Middle frontal gyrus (tissue), 1 donor: ENCODE measurements at regions not wholly inside any gene's neighbourhood (a gene's known extent, or its start where the extent isn't known, plus 50 kb on each side); places are given as distances from the start of the nearest gene placed in this dataset.
"Not testable (repeated sequence)": the region's sequence is repeated elsewhere in the genome, so short reads cannot be mapped to it uniquely, and the experiment has no call there.

Experiments used
- DNase-seq: peaks from one replicate; pipeline ENCODE4 v3.0.0-alpha.2; 2015; ENCODE audit warnings: low spot score; ENCODE audit errors: extremely low spot score

DNA sequence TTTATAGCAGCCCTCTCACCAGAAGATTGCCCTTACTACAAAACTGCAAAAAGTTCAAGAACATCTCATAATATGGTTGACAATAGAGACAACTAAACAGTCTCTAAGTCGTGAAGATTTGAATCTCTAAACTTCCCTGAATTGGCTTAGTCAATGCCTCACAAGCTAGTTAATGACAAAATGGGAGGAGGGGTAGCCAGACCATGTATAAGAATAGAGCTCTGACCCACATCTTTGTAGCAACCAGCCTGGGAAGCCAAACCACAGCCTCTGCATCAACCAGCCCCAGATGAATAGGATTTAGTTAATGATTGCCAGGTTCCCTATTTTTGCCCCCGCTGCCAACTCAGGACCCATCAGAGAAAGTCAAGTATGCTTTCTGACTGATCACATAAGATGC, 1265.9 kb upstream of the PCDH10 start:
- not testable (repeated sequence) for DNase-seq

- not testable (repeated sequence) for DNase-seq
These were observed 1223.4 kb upstream of the PCDH10 start for GRCh38 chr4:131925662-131926061.

GRCh38 chr4:131967646-131968045, 1181.4 kb upstream of the PCDH10 start:
- not testable (repeated sequence) for DNase-seq

GRCh38 chr4:131974730-131975129, 1174.4 kb upstream of the PCDH10 start:
- no peak for DNase-seq

GRCh38 chr4:131975276-131976132, 1173.6 kb upstream of the PCDH10 start:
- DNase-seq, result not testable (repeated sequence)

DNA sequence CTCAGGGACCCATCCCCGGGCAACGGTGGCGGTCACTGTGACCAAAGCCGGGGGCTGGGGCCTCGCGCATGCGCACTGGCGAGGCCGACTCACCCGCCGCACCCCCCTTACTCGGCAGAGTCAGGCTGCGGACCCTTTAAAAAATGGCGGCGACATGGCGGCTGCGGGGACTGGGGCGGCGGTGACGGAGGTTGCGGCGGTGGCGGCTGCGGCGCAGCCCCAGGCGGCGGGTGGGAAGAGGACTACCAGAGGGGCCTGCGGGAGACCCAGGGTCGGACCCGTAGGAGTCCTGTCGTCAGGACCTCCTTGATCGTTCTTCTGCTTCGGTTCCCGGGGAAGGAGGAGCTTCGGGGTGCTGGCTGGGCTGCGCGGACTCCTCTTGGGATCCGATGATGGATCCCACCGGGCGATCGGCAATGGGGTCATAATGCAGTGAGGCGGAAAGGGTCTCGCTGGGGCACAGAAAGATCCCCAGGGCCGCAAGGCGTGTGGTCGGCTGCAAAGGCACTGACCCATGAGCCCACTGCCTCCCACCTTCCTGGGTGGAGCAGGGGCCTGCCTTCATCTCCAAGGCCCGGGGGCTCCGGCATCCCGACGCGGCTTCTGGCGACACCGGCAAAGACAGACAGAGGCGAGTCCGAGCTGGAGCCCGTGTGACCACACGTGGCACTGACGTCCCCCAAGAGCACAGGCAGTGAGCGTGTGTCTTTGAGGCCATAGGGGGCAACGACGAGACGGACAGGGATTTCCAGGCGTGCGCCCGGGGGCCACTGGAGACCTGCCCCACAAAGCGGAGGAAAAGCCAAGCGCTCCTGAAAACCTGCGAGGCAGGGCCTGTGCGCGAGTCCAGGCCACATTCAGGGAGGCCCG, 1172.7 kb upstream of the PCDH10 start:
- DNase-seq, result not testable (repeated sequence)

GRCh38 chr4:131978120-131978519, 1171.0 kb upstream of the PCDH10 start:
- DNase-seq, result no peak

DNA sequence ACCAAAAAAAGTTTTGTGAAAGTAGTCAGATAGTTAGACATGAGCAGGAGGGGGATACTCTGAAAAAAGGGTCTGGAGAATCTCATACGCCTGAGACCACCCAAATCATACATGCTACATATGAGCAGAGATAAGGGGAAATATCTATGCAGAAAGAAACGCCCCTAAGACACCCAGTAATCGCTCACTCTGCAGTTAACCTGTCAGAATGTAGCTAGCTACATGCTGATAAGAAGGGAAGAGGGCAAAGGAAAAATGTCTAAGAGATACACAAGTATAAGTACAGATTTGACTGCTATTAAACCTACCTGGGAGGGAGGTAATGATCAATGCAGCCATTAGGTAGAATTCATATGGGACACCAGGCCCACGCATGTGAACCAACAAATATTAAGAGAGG, 1159.5 kb upstream of the PCDH10 start:
- DNase-seq, result no peak

- no peak for DNase-seq
These were observed 1147.6 kb upstream of the PCDH10 start for GRCh38 chr4:132001542-132001941.

DNA sequence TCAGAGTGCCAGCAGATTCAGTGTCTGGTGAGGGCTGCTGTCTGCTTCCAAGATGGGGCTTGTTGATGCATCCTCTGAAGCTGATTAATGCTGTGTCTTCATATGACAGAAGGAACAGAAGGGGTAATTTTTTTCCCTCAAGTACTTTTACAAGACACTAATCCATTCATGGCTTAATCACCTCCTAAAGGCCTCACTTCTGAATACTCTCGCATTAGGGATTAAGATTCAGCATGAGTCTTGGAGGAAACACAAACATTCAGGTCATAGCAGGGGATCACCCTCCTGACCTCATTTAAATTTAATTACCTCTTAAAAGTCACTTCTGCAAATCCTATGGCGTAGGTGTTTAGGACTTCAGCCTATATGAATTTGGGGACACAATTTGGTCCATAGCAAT, 1145.5 kb upstream of the PCDH10 start:
- DNase-seq, result no peak

GRCh38 chr4:132015321-132015720, 1133.8 kb upstream of the PCDH10 start:
- DNase-seq, result no peak

- no peak for DNase-seq
These were observed 1132.3 kb upstream of the PCDH10 start for GRCh38 chr4:132016703-132017350.

- no peak for DNase-seq
These were observed 1122.9 kb upstream of the PCDH10 start for GRCh38 chr4:132026166-132026565.

DNA sequence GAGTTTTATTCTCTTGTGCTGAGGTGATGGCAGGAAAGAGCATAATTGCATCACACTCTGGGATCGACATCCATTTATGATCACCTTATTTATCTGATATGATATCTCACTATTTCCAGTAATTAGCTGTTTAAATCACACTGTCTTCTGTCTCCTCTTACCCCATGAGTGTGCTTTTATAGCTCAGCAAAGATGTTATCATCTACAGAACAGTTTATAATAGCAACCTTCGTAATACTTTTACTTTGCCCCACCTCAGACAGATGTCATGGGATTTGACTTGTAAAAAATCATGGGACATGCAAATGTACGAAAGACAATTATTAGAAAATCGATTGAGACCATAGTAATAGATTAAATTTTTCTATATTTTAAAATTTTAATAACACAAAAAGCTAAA, 1122.3 kb upstream of the PCDH10 start:
- DNase-seq, result no peak

DNA sequence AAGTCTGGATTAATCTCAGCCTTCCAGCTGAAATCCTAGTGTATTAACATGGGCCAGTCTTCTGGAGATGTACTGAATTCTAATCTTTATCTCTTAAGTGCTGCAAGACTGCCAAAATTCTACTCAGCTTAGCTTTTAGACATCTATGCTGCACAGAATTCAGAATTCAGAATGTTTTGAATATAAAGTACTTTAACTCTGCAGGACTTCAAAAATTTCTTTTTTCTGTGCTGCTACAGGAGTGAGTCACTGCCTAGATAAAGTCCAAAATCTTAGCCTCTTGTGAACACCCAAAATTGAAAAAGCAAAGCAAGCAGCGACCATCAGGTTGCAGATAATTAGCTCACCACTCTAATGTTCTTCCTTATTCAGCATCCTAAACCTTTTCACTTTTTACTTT, 1092.6 kb upstream of the PCDH10 start:
- no peak for DNase-seq

DNA sequence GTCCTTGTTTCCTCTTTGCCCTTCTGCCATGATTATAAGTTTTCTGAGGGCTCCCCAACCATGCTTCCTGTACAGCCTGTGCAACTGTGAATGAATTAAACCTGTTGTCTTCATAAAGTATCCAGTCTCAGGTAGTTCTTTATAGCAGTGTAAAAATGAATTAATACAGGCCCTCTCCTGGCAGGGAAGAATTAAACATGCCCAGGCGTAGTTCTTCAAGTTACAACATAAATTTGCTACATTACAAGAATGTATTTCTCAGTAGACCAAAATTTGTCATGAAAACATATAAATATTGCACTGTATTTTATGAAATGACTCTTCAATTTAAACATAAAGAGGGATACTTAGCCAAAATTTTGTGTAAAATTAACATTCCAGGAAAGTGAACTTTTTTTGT, 1089.9 kb upstream of the PCDH10 start:
- no peak for DNase-seq

DNA sequence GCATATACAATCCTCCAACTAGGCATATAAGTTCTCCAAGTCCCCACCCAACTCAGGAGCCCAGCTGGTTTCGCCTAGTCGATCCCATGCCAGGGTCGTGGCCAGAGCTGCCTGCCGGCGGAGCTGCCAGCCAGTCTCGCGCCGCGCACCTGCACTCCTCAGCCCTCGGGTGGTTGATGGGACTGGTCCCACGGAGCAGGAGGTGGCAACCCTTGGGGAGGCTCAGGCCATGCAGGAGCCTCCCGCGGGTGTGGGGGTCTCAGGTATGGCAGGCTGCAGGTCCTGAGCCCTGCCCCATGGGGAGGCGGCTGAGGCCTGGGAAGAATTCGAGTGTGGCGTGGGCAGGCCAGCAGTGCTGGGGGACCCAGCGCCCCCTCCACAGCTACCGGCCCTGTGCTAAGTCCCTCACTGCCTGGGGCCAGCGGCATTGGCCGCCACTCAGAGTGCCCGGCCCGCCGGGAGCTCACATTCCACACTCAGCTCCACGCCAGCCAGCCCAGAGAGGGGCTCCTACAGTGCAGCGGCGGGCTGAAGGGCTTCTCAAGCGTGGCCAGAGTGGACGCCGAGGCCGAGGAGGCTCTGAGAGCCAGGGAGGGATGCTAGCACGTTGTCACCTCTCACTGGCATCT, 1086.4 kb upstream of the PCDH10 start:
- no peak for DNase-seq

- DNase-seq, result no peak
These were observed 1085.3 kb upstream of the PCDH10 start for GRCh38 chr4:132063829-132064228.

DNA sequence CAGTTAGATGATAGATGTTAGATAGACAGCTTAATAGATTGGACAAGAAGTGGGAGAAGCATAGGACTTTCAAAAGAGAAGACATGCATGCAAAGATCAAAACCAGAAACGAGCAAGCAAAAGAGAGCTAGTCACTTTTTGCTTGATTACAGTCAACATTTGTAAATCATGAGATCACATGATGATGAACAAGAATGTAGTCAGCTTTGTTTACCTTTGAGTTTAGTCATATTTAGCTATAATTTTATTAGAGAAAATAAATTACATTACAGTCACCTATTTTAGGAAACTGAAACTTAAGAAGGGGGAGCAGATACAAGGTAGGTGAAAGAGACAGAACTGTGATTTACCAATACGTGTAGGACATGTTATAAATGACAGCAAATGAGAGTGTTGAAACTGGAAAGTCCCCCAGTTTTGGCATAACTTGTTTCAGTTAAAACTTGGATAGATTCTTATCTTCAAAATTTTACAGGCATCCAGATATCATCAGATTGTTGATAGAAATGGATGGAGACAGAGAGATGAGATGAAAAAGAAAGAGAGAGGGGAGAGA, 1083.1 kb upstream of the PCDH10 start:
- no peak for DNase-seq

DNA sequence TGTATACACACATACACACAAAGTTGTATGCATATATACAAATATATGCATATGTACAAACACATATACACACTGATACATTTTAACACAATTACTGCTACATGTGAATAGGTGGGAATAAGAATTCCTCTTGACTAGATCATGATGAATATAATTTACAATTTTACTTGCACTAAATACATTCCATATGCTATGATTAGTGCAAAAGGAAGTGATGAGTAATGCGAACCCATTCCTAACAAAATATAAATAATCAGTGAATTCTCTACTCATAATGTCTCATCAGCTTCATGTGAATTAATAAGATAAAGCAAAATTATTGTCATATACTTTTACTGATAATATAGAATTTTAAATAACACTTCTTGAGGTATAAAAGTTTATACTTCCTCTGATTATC, 1077.3 kb upstream of the PCDH10 start:
- DNase-seq, result no peak

- DNase-seq, result no peak
These were observed 1072.3 kb upstream of the PCDH10 start for GRCh38 chr4:132076829-132077228.
